WI38 (cell line): ENCODE measurements at regions not wholly inside any gene's neighbourhood (a gene's known extent, or its start where the extent isn't known, plus 50 kb on each side); places are given as distances from the start of the nearest gene placed in this dataset.

ENCODE experiments used
- H3K4me3 ChIP-seq: 2 replicates; pipeline ENCODE4 v1.5.1; 2011; ENCODE audit warnings: low read depth, mild to moderate bottlenecking, control low read depth, low read length
- CTCF ChIP-seq: IDR thresholded peaks from 2 replicates; pipeline ENCODE4 v1.5.1; 2012; ENCODE audit warnings: low read depth, mild to moderate bottlenecking, control low read depth, low read length

GRCh38 chr4:81966676-81967075 lies 407.1 kb downstream of the HNRNPD start:
- no peak for TF ChIP-seq CTCF
- no peak overlapping the region for H3K4me3 ChIP-seq

- TF ChIP-seq CTCF = no peak
- H3K4me3 ChIP-seq = no peak overlapping the region
These were observed 407.9 kb downstream of the HNRNPD start for GRCh38 chr4:81965911-81966310.

- TF ChIP-seq CTCF = no peak
- H3K4me3 ChIP-seq = no peak overlapping the region
These were observed 408.3 kb downstream of the HNRNPD start for GRCh38 chr4:81965454-81965853.

- TF ChIP-seq CTCF = no peak
- no peak overlapping the region for H3K4me3 ChIP-seq
These were observed 410.1 kb downstream of the HNRNPD start for GRCh38 chr4:81963763-81964020.

GRCh38 chr4:81963015-81963762 lies 410.6 kb downstream of the HNRNPD start:
- H3K4me3 ChIP-seq = no peak overlapping the region
- no peak for TF ChIP-seq CTCF

- TF ChIP-seq CTCF = no peak
- H3K4me3 ChIP-seq = no peak overlapping the region
These were observed 412.8 kb downstream of the HNRNPD start for GRCh38 chr4:81960961-81961360.

GRCh38 chr4:81954271-81954670 lies 419.5 kb downstream of the HNRNPD start:
- TF ChIP-seq CTCF = no peak
- H3K4me3 ChIP-seq = no peak overlapping the region
